Caco-2 (cell line): ENCODE measurements at regions not wholly inside any gene's neighbourhood (a gene's known extent, or its start where the extent isn't known, plus 50 kb on each side); places are given as distances from the start of the nearest gene placed in this dataset.

Experiments
- BruUV-seq: library from RNA; stranded (reverse); fragments of 400-500 nt; replicated peaks from 2 replicates; lab custom pipeline; 2021; lab: Mats Ljungman, UMichigan
- CTCF ChIA-PET: fragments of 300-600 bp; sonication (Branson Sonifier 250); formaldehyde crosslinking; loops from one replicate; lab custom pipeline; 2022; ENCODE audit warnings: antibody characterized with exemption; lab: Charles Lee
- POLR2A ChIA-PET: fragments of 300-600 bp; sonication (Branson Sonifier 250); formaldehyde crosslinking; loops from one replicate; lab custom pipeline; 2022; ENCODE audit warnings: antibody characterized with exemption; lab: Charles Lee
- DNase-seq, 2 experiments: peaks; one replicate each; pipeline versions ENCODE4 v3.0.0 to v3.0.0-alpha.2; 2020 to 2022
- H3K27me3 ChIP-seq: replicated peaks from 2 replicates; pipeline ENCODE4 v1.6.0; 2011; ENCODE audit warnings: low read length; ENCODE audit not compliant: control insufficient read depth, insufficient read depth
- H3K36me3 ChIP-seq: 2 replicates; pipeline ENCODE4 v1.5.1; 2011; ENCODE audit warnings: low read length; ENCODE audit not compliant: control insufficient read depth, insufficient read depth
- H3K4me1 ChIP-seq: fragments of 250-450 bp; sonication (Bioruptor Pico); 2 replicates; pipeline ENCODE4 v1.5.1; 2020; ENCODE audit warnings: mild to moderate bottlenecking
- H3K4me3 ChIP-seq: 2 replicates; pipeline ENCODE4 v1.5.1; 2011; ENCODE audit warnings: low read depth, mild to moderate bottlenecking, control low read depth, low read length
- H3K9me3 ChIP-seq: fragments of 250-450 bp; sonication (Bioruptor Pico); 2 replicates; pipeline ENCODE4 v1.5.1; 2020; ENCODE audit warnings: mild to moderate bottlenecking, moderate library complexity
- H3K27ac Mint-ChIP-seq: one replicate; pipeline ENCODE4 v1.8.0; 2022; ENCODE audit warnings: mixed read lengths; ENCODE audit not compliant: unreplicated experiment
- H3K27me3 Mint-ChIP-seq: one replicate; pipeline ENCODE4 v1.8.0; 2022; ENCODE audit warnings: mixed read lengths; ENCODE audit not compliant: insufficient read depth, unreplicated experiment
- H3K36me3 Mint-ChIP-seq: one replicate; pipeline ENCODE4 v1.8.0; 2022; ENCODE audit warnings: mild to moderate bottlenecking, mixed read lengths; ENCODE audit not compliant: insufficient read depth, unreplicated experiment
- H3K4me1 Mint-ChIP-seq: one replicate; pipeline ENCODE4 v1.8.0; 2022; ENCODE audit warnings: low read depth, mixed read lengths; ENCODE audit not compliant: unreplicated experiment
- H3K4me3 Mint-ChIP-seq: one replicate; pipeline ENCODE4 v1.8.0; 2022; ENCODE audit warnings: mild to moderate bottlenecking, moderate library complexity, mixed read lengths; ENCODE audit not compliant: unreplicated experiment
- H3K9me3 Mint-ChIP-seq: one replicate; pipeline ENCODE4 v1.8.0; 2022; ENCODE audit warnings: mixed read lengths; ENCODE audit not compliant: unreplicated experiment
- intact Hi-C: fragments of 100-400 bp; cut with micrococcal nuclease; formaldehyde crosslinking; loops from one replicate; pipeline ENCODE4 v1.10.0; 2022; ENCODE audit not compliant: unreplicated experiment
- TF ChIP-seq, protein P1 (sequence below), 2 experiments: fragments of 200-600 bp in 1 of 2; IDR thresholded peaks; 1 replicate in 1 of 2; 2 replicates in 1 of 2; pipeline versions ENCODE4 v1.5.1 to v1.8.0; 2011 to 2022; ENCODE audit warnings: antibody characterized with exemption in 1 of 2, control low read depth in 1 of 2, inconsistent platforms in 1 of 2, low read depth in 1 of 2, low read length in 1 of 2, mild to moderate bottlenecking in 1 of 2, moderate library complexity in 1 of 2; ENCODE audit not compliant: insufficient read depth in 1 of 2, severe bottlenecking in 1 of 2, unreplicated experiment in 1 of 2

DNA sequence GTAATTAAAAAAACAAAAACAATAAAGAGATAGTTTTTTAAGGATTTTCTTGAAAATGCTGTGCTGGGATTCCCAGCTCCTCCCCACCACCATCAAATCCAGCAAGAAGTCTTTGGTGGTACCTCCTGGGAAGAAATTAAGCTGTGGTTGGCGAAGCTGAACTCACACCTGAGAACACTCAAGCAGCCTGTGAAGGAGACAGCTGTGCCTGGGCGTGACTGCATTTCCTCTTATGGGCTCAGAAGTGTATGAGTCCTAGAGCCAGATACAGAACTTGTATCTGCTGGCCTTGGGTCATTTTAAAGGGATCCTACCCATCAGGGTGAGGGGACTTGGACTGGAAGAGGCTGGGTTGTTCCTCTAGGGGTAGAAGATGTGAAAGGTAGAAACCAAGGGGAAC lies 561.2 kb upstream of the SGCD start:
- intact Hi-C loops: no loop called here
- BruUV-seq: no TSS peak
- H3K9me3 Mint-ChIP-seq: peaks cover 15% of the 10 kb centered on the region
- no peak for DNase-seq
- no peaks in the 10 kb centered on the region for H3K36me3 ChIP-seq
- H3K4me3 Mint-ChIP-seq: no peak overlapping the region
- H3K9me3 ChIP-seq: no peaks in the 10 kb centered on the region
- no peaks in the 10 kb centered on the region for H3K27me3 ChIP-seq
- CTCF ChIA-PET: no interaction called here
- H3K4me1 ChIP-seq: no peaks in the 10 kb centered on the region
- no peaks in the 10 kb centered on the region for H3K36me3 Mint-ChIP-seq
- H3K27ac Mint-ChIP-seq: no peak overlapping the region
- no peaks in the 10 kb centered on the region for H3K4me1 Mint-ChIP-seq
- TF ChIP-seq, protein P1, sequence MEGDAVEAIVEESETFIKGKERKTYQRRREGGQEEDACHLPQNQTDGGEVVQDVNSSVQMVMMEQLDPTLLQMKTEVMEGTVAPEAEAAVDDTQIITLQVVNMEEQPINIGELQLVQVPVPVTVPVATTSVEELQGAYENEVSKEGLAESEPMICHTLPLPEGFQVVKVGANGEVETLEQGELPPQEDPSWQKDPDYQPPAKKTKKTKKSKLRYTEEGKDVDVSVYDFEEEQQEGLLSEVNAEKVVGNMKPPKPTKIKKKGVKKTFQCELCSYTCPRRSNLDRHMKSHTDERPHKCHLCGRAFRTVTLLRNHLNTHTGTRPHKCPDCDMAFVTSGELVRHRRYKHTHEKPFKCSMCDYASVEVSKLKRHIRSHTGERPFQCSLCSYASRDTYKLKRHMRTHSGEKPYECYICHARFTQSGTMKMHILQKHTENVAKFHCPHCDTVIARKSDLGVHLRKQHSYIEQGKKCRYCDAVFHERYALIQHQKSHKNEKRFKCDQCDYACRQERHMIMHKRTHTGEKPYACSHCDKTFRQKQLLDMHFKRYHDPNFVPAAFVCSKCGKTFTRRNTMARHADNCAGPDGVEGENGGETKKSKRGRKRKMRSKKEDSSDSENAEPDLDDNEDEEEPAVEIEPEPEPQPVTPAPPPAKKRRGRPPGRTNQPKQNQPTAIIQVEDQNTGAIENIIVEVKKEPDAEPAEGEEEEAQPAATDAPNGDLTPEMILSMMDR (IDR thresholded peaks at IDR 0.05; ENCODE audit: insufficient read depth in 1 of 2, low read depth in 1 of 2, low read length in 1 of 2, severe bottlenecking in 1 of 2, unreplicated experiment in 1 of 2): no peak
- H3K27me3 Mint-ChIP-seq: peaks cover 9% of the 10 kb centered on the region
- POLR2A ChIA-PET: no interaction called here
- H3K4me3 ChIP-seq: no peak overlapping the region

DNA sequence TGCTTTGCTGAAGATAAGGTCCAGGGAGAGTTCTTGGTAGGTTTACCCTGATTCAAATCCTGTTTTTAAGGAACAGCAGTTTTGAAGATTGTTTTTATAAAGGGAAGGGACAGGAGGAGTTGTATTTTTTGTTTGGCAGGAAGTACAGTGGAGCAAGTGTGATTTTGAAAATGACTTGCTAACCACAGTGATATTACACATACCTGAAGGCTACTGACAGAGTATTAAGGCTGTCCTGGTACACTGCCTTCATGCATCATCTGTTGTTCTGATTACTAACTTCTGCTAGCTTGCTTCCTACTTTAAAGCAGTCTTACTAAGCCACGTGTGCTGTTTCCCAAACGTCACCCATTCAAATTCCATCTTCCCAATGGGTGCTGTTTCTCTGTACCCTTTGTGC lies 559.5 kb upstream of the SGCD start:
- BruUV-seq: no TSS peak

DNA sequence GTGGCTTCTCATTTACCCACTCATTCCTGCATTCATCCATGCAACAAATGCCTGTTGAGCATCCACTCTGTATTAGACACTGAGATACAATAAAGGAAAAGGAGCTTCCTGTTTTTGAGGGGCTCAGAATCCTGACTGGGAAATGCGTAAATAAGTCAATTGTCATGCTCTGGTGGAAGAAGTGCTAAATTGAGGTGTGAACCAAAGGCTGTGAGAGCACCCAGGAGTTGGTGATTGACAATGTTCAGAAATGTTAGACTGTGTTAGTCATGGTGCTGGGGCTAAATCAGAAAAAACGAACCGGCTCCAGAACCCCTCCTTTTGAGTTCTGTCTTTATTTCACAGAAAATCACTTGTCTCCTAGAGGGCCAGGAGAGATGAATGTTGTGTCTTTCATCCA lies 558.6 kb upstream of the SGCD start:
- H3K9me3 ChIP-seq: no peaks in the 10 kb centered on the region
- no peak for DNase-seq
- H3K4me1 ChIP-seq: no peaks in the 10 kb centered on the region
- TF ChIP-seq, protein P1 (IDR thresholded peaks at IDR 0.05; ENCODE audit: insufficient read depth in 1 of 2, low read depth in 1 of 2, low read length in 1 of 2, severe bottlenecking in 1 of 2, unreplicated experiment in 1 of 2): no peak
- Mint-ChIP-seq H3K36me3 (no peaks in the 10 kb centered on the region), H3K9me3 (no peaks in the 10 kb centered on the region), H3K27ac (no peak overlapping the region), H3K4me3 (no peak overlapping the region), H3K27me3 (peaks cover 9% of the 10 kb centered on the region), H3K4me1 (no peaks in the 10 kb centered on the region)
- POLR2A ChIA-PET: no interaction called here
- no peak overlapping the region for H3K4me3 ChIP-seq
- H3K36me3 ChIP-seq: no peaks in the 10 kb centered on the region
- intact Hi-C loops: no loop called here
- H3K27me3 ChIP-seq: no peaks in the 10 kb centered on the region
- BruUV-seq: no TSS peak
- CTCF ChIA-PET: no interaction called here

More for the DNA sequence above, 559.5 kb upstream of the SGCD start:
- CTCF ChIA-PET: no interaction called here
- H3K4me3 Mint-ChIP-seq: no peak overlapping the region
- no peaks in the 10 kb centered on the region for H3K36me3 ChIP-seq
- TF ChIP-seq, protein P1 (IDR thresholded peaks at IDR 0.05; ENCODE audit: insufficient read depth in 1 of 2, low read depth in 1 of 2, low read length in 1 of 2, severe bottlenecking in 1 of 2, unreplicated experiment in 1 of 2): no peak
- H3K9me3 Mint-ChIP-seq: no peaks in the 10 kb centered on the region
- H3K27ac Mint-ChIP-seq: no peak overlapping the region
- no peaks in the 10 kb centered on the region for H3K4me1 Mint-ChIP-seq
- H3K27me3 ChIP-seq: no peaks in the 10 kb centered on the region
- no peak for DNase-seq
- intact Hi-C loops: no loop called here
- no peaks in the 10 kb centered on the region for H3K36me3 Mint-ChIP-seq
- POLR2A ChIA-PET: no interaction called here
- no peaks in the 10 kb centered on the region for H3K9me3 ChIP-seq
- H3K27me3 Mint-ChIP-seq: peaks cover 9% of the 10 kb centered on the region
- H3K4me3 ChIP-seq: no peak overlapping the region
- no peaks in the 10 kb centered on the region for H3K4me1 ChIP-seq
